GM10266 (cell line): ENCODE measurements at regions not wholly inside any gene's neighbourhood (a gene's known extent, or its start where the extent isn't known, plus 50 kb on each side); places are given as distances from the start of the nearest gene placed in this dataset.

ENCODE experiments used
- DNase-seq: peaks from one replicate; pipeline ENCODE4 v3.0.0; 2012; ENCODE audit errors: extremely low spot score
- TF ChIP-seq, protein P1 (sequence below): IDR thresholded peaks from 2 replicates; pipeline ENCODE4 v1.5.1; 2012; ENCODE audit warnings: mild to moderate bottlenecking, low read depth; ENCODE audit not compliant: control insufficient read depth, insufficient read depth; ENCODE audit errors: missing control alignments

DNA sequence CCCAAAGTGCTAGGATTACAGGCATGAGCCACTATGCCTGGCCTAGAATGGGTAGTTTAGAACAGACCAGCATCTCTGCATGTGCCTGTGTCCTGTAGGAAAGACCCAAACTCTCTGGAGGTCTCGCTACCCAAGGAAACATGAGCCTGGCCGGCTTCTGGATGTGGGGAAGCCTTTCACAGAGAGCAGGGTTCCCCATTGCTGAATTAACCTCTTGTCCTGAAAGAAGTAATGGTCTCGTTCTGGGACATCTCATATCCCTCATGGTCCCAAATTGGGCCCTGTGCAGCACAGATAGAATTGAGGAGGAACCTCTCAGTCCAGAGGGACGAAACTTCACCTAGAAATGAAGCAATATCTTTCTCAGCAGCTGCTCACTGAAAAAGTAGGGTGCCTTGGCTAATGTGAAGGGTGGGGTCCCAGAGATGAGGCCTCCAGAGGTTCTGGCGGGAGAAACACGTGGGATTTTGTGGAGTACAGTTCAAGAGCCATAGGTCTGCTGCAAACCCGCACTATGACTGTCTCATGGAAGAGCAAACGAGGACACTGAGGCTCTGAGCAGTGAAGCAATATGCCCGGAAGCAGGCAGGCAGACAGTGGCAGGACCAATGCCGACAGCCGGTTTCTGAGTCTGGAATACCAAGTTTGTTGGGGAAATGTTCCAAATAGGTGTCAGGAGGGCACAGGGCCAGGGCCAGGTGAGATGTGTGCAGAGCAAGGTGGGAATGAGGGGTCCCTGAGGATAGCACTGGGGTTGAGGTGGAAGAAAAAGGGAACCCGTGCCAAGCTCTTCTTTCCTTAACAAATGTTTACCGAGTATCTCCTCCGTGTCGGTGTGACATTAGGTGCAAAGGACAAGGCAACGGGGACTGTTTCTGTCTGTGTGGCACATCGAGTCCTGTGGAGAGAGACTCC is 121.0 kb upstream of the TWIST2 start:
- no peak for DNase-seq
- TF ChIP-seq, protein P1, sequence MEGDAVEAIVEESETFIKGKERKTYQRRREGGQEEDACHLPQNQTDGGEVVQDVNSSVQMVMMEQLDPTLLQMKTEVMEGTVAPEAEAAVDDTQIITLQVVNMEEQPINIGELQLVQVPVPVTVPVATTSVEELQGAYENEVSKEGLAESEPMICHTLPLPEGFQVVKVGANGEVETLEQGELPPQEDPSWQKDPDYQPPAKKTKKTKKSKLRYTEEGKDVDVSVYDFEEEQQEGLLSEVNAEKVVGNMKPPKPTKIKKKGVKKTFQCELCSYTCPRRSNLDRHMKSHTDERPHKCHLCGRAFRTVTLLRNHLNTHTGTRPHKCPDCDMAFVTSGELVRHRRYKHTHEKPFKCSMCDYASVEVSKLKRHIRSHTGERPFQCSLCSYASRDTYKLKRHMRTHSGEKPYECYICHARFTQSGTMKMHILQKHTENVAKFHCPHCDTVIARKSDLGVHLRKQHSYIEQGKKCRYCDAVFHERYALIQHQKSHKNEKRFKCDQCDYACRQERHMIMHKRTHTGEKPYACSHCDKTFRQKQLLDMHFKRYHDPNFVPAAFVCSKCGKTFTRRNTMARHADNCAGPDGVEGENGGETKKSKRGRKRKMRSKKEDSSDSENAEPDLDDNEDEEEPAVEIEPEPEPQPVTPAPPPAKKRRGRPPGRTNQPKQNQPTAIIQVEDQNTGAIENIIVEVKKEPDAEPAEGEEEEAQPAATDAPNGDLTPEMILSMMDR: no peak

DNA sequence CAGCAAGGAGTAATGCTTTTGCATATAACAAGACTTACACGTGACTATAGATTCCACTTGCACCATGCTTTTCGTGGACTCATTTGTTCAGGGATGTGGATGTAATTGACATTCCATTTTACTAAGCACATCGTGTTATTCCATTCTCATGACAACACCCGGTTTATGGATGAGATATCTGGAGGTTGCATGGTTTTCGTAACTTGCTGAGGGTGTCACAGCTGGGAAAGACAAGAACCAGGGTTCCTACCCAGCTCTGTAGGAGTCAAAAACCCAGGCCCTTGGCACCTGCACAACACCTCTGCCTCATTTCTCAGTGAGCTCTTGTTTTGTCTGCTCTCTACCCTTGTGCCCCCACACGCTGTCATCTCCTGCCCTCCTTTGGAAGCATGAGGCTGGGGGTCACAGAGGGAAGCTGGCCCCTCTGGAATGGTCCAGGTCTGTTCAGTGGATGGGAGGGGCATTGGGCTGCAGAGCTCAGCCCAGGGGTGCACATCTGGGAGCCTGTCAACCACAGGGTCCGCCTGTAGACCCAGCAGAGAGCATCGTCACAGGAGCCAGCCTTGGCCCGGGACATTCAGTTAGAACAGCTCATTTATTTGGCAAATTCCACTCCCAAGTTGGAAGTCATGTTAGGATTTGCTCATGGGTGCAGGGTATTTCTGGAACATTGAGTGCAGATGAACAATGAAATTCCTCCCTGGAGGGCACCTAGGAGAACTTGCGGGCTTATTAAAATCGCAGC is 120.1 kb upstream of the TWIST2 start:
- DNase-seq: no peak
- TF ChIP-seq, protein P1: no peak

DNA sequence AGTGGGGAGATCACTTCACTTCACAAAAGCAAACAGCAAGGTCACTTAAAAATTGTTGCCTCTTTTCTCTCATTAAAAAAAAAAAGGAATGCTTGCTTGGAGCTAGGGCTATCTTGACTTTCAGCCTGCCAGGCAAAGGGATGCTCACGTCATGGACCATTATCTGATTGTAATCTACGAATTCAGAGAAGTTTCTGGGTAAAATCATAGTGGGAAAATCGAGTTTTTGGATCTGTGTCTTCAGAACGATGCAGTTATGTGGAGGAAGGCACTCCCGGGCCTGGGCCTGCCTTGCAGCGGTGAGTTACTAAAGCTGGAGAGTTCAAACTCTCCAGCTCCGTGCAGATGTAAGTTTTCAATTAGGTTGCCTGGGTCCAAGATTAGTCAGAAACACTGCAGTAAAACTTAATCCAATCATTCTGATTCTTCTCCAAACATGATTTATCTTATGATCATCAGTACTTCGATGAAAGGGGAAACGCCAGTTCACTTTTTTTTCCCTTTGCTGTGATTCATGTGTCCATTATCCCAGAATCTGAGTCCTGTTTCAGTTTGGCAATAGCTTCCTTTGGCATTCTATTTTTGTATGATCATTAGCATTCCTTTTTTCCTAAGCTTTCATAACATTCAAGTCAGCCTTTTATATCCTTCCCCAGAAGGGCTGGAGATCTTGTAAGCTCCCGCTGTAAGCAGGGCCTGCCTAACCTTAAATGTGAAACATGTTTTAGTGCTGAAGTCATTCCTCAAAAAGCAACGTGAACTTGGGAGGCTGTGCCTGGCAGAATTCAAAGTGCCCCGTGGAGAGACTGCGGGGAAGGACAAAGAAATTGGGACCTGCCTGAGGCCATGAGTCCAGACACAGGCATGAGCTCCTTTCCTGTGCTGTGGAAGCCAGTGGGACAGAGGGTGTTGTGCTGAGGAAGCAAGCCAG is 119.3 kb upstream of the TWIST2 start:
- DNase-seq: no peak
- TF ChIP-seq, protein P1: no peak

- no peak for DNase-seq
- TF ChIP-seq, protein P1: no peak
Measured at GRCh38 chr2:238729261-238729935, 118.5 kb upstream of the TWIST2 start.

DNA sequence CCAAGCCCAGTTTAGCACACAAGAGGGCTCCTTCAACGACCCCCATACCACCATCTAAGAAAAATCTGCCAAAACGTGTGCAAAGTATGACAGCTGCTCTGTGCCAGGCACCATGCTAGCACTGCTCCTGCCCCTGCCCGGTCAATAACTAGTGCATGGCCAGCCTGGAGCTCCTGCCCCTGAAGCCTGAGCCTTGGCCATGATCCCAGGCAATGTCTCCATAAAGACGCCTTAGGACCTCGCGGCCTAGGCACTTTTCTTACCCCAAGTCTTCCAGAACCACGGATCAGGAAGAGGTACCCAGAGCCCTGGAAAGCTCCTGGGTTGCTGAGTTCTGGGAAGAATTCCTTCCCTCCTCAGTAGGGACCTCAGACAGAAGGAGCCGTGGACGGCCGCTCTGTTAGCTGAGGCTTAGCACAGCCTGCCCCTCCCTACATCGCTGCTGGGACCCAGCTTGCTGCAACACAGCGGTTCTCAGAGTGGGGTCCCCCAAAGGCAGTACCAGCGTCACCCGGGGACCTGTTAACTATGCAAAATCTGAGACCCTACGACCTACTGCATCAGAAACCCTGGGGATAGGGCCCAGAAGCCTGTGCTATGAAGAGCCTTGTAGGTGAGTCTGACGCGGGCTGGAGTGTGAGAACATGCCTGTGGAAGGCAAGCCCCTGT is 117.8 kb upstream of the TWIST2 start:
- no peak for DNase-seq
- TF ChIP-seq, protein P1: no peak

- TF ChIP-seq, protein P1: no peak
Measured at GRCh38 chr2:238730881-238731280, 117.0 kb upstream of the TWIST2 start.

More at GRCh38 chr2:238730881-238731280, 117.0 kb upstream of the TWIST2 start:
- DNase-seq: no peak
